ENCODE measurements at regions not wholly inside any gene's neighbourhood (a gene's known extent, or its start where the extent isn't known, plus 50 kb on each side); places are given as distances from the start of the nearest gene placed in this dataset.
A peak's percentile ranks its signal among the peaks of the same experiment; 100 is the strongest.

GRCh38 chr9:79461712-79462111 is 110.1 kb upstream of the TLE4 start:
- DNase-seq (ENCODE audit: low read depth), result no peak
- TF ChIP-seq CTCF (IDR thresholded peaks at IDR 0.05; ENCODE audit: low read depth, low read length, missing control alignments), result no peak
- no peak overlapping the region for H3K4me3 ChIP-seq (ENCODE audit: low read depth, low read length)

GRCh38 chr9:79465156-79465555 is 106.6 kb upstream of the TLE4 start:
- H3K4me3 ChIP-seq (ENCODE audit: low read depth, low read length), result no peak overlapping the region
- DNase-seq (ENCODE audit: low read depth), result no peak
- TF ChIP-seq CTCF (IDR thresholded peaks at IDR 0.05; ENCODE audit: low read depth, low read length, missing control alignments), result no peak

- DNase-seq (ENCODE audit: low read depth), result no peak
- H3K4me3 ChIP-seq (ENCODE audit: low read depth, low read length), result no peak overlapping the region
- TF ChIP-seq CTCF (IDR thresholded peaks at IDR 0.05; ENCODE audit: low read depth, low read length, missing control alignments), result no peak
These were observed 102.6 kb upstream of the TLE4 start for GRCh38 chr9:79469164-79469563.

- no peak for DNase-seq (ENCODE audit: low read depth)
- no peak for TF ChIP-seq CTCF (IDR thresholded peaks at IDR 0.05; ENCODE audit: low read depth, low read length, missing control alignments)
- H3K4me3 ChIP-seq (ENCODE audit: low read depth, low read length), result no peak overlapping the region
These were observed 100.8 kb upstream of the TLE4 start for GRCh38 chr9:79470954-79471353.

- TF ChIP-seq CTCF (IDR thresholded peaks at IDR 0.05; ENCODE audit: low read depth, low read length, missing control alignments), result peak; percentile 13
- no peak for DNase-seq (ENCODE audit: low read depth)
These were observed 99.9 kb upstream of the TLE4 start for GRCh38 chr9:79471580-79472543.

GRCh38 chr9:79473704-79474103 is 98.1 kb upstream of the TLE4 start:
- no peak for TF ChIP-seq CTCF (IDR thresholded peaks at IDR 0.05; ENCODE audit: low read depth, low read length, missing control alignments)
- no peak overlapping the region for H3K4me3 ChIP-seq (ENCODE audit: low read depth, low read length)
- DNase-seq (ENCODE audit: low read depth), result no peak

More at GRCh38 chr9:79471580-79472543, 99.9 kb upstream of the TLE4 start:
- no peak overlapping the region for H3K4me3 ChIP-seq (ENCODE audit: low read depth, low read length)
